ENCODE measurements at regions not wholly inside any gene's neighbourhood (a gene's known extent, or its start where the extent isn't known, plus 50 kb on each side); places are given as distances from the start of the nearest gene placed in this dataset.
"Not testable (repeated sequence)": the region's sequence is repeated elsewhere in the genome, so short reads cannot be mapped to it uniquely, and the experiment has no call there.

DNA sequence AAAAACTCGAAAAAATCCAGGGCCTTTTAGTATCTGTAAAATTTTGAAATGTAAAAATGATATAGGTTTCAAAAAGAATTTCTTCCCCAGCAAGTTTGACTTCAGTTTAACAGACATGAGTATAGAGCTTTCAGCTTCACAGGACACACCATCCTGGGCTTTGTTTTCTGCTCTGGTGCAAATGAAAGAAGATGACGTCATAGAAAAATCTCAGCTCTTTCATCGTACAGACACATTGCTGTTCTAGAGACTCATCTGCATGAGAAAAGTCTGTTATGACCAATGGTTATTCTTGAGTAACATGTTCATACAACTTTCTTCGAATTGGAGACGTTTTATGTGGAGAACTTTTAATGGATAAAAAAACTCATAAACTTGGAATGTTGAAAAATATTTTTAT is 111.7 kb upstream of the DYNAP start:
- intact Hi-C loops (cut with DNase I) = no loop called here
- WGBS, 3 donors = 60 to 67% (median 63%) methylated on average over 5 of the region's 5 CpGs
- H3K4me3 ChIP-seq = no peak overlapping the region
- H3K27ac ChIP-seq = no peak overlapping the region
- no peak for TF ChIP-seq POLR2A (IDR thresholded peaks at IDR 0.05)
- no peak for TF ChIP-seq EP300 (IDR thresholded peaks at IDR 0.05)
- TF ChIP-seq, protein P1, sequence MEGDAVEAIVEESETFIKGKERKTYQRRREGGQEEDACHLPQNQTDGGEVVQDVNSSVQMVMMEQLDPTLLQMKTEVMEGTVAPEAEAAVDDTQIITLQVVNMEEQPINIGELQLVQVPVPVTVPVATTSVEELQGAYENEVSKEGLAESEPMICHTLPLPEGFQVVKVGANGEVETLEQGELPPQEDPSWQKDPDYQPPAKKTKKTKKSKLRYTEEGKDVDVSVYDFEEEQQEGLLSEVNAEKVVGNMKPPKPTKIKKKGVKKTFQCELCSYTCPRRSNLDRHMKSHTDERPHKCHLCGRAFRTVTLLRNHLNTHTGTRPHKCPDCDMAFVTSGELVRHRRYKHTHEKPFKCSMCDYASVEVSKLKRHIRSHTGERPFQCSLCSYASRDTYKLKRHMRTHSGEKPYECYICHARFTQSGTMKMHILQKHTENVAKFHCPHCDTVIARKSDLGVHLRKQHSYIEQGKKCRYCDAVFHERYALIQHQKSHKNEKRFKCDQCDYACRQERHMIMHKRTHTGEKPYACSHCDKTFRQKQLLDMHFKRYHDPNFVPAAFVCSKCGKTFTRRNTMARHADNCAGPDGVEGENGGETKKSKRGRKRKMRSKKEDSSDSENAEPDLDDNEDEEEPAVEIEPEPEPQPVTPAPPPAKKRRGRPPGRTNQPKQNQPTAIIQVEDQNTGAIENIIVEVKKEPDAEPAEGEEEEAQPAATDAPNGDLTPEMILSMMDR (IDR thresholded peaks at IDR 0.05) = no peak
- DNase-seq = no peak
- H3K27me3 ChIP-seq = no peaks in the 10 kb centered on the region
- H3K9me3 ChIP-seq = no peaks in the 10 kb centered on the region
- no peaks in the 10 kb centered on the region for H3K4me1 ChIP-seq (ENCODE audit: insufficient read depth)
- H3K36me3 ChIP-seq = no peaks in the 10 kb centered on the region

DNA sequence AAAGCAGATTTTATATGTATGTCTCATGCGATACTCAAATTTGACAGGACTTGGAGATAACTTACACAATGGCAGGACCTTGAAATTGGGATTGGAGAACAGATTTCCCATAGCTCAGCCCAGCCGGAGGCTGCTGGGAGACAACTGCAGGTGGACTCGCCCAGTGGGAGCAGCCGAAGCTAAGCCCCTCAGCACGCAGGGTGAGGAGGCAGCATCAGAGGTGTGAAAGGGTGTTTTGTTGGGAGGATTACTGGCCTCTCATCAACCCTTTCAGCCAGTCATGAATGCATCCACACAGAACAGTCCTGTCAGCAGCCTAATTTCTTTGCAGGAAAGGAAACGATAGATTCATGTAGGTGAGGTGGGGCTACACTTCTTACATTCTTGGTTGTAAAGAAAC is 110.4 kb upstream of the DYNAP start:
- Histone ChIP-seq H3K36me3 (no peaks in the 10 kb centered on the region), H3K4me1 (ENCODE audit: insufficient read depth) (no peaks in the 10 kb centered on the region), H3K27ac (no peak overlapping the region), H3K9me3 (no peaks in the 10 kb centered on the region), H3K27me3 (no peaks in the 10 kb centered on the region), H3K4me3 (no peak overlapping the region)
- intact Hi-C loops (cut with DNase I) = no loop called here
- no peak for DNase-seq
- no peak for TF ChIP-seq EP300 (IDR thresholded peaks at IDR 0.05)
- 74 to 94% (median 92%) methylated on average over 6 of the region's 6 CpGs for WGBS, 3 donors

DNA sequence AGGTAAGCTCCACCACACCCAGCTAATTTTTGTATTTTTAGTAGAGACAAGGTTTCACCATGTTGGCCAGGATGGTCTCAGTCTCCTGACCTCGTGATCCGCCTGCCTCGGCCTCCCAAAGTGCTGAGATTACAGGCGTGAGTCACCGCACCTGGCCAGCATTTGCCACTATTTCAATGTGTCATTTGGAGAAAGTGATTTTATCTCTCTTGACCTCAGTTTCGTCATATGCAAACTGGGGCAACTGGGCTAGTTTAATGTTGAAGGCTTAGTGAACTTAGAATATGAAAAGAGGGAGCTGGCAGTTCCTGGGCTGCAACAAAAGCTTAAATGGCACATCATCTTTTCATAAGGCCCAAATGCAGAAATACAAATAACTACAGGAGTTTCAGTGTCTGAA is 88.6 kb upstream of the DYNAP start:
- H3K27ac ChIP-seq; H3K9me3 ChIP-seq; intact Hi-C loops (cut with DNase I); H3K4me1 ChIP-seq (ENCODE audit: insufficient read depth); DNase-seq; H3K4me3 ChIP-seq; H3K36me3 ChIP-seq; H3K27me3 ChIP-seq: not testable (repeated sequence)
- WGBS, 3 donors = 94 to 96% (median 95%) methylated on average over 6 of the region's 6 CpGs

DNA sequence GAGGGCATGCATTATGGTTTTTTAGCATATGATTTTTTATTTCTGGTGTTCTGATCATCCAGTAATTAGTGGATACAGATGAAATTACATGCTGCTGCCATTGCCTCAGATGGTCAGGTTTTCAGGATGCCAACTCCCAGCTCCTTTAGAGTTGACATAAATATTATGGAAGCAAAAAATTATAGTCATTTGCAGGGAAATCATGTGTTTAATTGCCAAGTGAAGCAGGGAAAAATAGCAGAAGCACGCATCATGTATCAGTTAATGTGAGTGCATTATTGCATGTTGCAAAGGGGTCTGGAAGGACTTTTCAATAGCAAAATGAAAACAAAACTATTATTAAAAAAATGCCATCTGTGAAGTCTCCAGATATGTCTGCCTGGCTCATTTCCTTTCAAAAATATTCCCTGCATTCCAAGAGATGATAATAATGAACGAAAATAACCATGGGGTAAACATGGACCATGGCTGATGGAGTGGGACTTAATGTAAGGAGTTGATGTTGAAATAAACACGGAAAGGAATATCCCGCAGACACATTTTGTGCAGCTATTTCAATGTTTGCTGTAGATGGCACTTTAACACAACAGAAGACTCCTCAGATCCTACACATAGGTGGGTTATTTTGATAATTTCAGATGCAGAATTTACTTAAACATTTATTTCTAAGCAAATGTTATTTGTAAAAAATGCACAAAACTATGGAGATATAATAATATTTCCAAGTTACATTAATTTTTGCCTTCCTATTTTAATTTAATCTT is 87.7 kb upstream of the DYNAP start:
- intact Hi-C loops (cut with DNase I) = no loop called here
- no peak for TF ChIP-seq POLR2A (IDR thresholded peaks at IDR 0.05)
- no peak for TF ChIP-seq EP300 (IDR thresholded peaks at IDR 0.05)
- TF ChIP-seq, protein P1 (IDR thresholded peaks at IDR 0.05) = no peak
- Histone ChIP-seq H3K9me3 (no peaks in the 10 kb centered on the region), H3K27me3 (no peaks in the 10 kb centered on the region), H3K4me3 (no peak overlapping the region), H3K4me1 (ENCODE audit: insufficient read depth) (no peaks in the 10 kb centered on the region), H3K27ac (no peak overlapping the region), H3K36me3 (no peaks in the 10 kb centered on the region)
- no peak for DNase-seq
- 8 to 20% (median 10%) methylated on average over 4 of the region's 4 CpGs for WGBS, 3 donors

DNA sequence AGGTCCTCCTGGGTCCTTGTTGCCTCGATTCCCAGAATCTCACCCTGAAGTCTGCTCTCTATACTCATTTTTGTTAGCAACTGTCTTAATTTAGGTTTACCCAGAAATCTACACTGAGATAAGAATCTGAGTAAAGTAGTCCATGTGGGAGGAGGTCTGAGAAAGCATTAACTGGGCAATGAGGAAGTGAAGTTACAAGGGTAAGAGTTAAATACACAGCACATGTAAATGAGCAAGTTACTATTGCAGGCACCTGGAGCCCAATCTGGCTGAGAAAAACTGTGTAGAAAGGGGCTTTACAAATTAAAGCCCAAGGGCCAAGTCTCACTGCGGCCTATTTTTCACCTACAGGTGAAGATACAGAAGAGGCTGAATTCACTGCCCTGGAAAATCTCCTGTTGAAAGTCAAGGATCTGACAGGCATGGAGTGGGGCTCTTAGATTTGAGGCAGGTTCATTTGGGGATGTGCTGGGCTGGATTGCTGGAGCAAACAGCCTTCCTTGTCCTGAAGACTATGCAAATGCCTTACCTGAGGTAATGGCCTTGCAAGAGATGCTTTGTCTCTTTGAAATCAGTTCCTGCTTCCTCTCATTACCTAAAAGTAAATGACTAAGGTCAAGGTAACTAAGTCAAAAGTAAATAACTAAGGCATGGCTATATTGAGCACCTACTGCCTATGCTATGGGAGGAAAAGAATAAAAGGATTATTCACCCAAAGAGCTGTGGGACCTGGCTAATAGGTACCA is 84.4 kb upstream of the DYNAP start:
- no peak for DNase-seq
- TF ChIP-seq POLR2A (IDR thresholded peaks at IDR 0.05) (no peak), EP300 (IDR thresholded peaks at IDR 0.05) (no peak)
- TF ChIP-seq, protein P1 (IDR thresholded peaks at IDR 0.05) = no peak
- Histone ChIP-seq H3K27me3 (no peaks in the 10 kb centered on the region), H3K27ac (no peak overlapping the region), H3K4me3 (no peak overlapping the region), H3K9me3 (no peaks in the 10 kb centered on the region), H3K36me3 (no peaks in the 10 kb centered on the region), H3K4me1 (ENCODE audit: insufficient read depth) (no peaks in the 10 kb centered on the region)
- 93 to 98% (median 97%) methylated on average over 2 of the region's 2 CpGs for WGBS, 3 donors
- intact Hi-C loops (cut with DNase I) = no loop called here
